Liver (tissue), 8 donors: ENCODE measurements at regions not wholly inside any gene's neighbourhood (a gene's known extent, or its start where the extent isn't known, plus 50 kb on each side); places are given as distances from the start of the nearest gene placed in this dataset.

Experiments
- DNase-seq: peaks from one replicate; pipeline ENCODE4 v3.0.0-alpha.2; 2017; ENCODE audit warnings: low spot score
- H3K27ac ChIP-seq, 2 donors: one replicate each; pipeline ENCODE4 v1.7.0; 2013; ENCODE audit warnings: inconsistent platforms in 2 of 2, low read length in 2 of 2, control low read depth in 1 of 2, low read depth in 1 of 2, mild to moderate bottlenecking in 1 of 2
- H3K27me3 ChIP-seq, 4 donors: one replicate each; pipeline versions ENCODE4 v1.6.1 to v1.7.0; 2013; ENCODE audit warnings: low read length in 3 of 4, inconsistent platforms in 1 of 4, mild to moderate bottlenecking in 1 of 4, moderate library complexity in 1 of 4; ENCODE audit not compliant: control insufficient read depth in 4 of 4, insufficient read depth in 4 of 4
- H3K36me3 ChIP-seq, 4 donors: one replicate each; pipeline versions ENCODE4 v1.6.1 to v1.7.0; 2013; ENCODE audit warnings: low read length in 3 of 4, mild to moderate bottlenecking in 3 of 4, low read depth in 1 of 4, moderate library complexity in 1 of 4; ENCODE audit not compliant: control insufficient read depth in 4 of 4, insufficient read depth in 3 of 4
- H3K4me1 ChIP-seq, 4 donors: one replicate each; pipeline versions ENCODE4 v1.6.1 to v1.7.0; 2013; ENCODE audit warnings: low read length in 3 of 4, mild to moderate bottlenecking in 3 of 4, moderate library complexity in 1 of 4; ENCODE audit not compliant: control insufficient read depth in 4 of 4, insufficient read depth in 4 of 4
- H3K4me3 ChIP-seq, 3 donors: one replicate each; pipeline versions ENCODE4 v1.6.1 to v1.7.0; 2013; ENCODE audit warnings: low read length in 3 of 3, control low read depth in 1 of 3, low read depth in 1 of 3, mild to moderate bottlenecking in 1 of 3
- H3K9ac ChIP-seq, 2 donors: one replicate each; pipeline ENCODE4 v1.7.0; 2013; ENCODE audit warnings: low read length in 2 of 2, mild to moderate bottlenecking in 2 of 2, moderate library complexity in 2 of 2, control low read depth in 1 of 2, low read depth in 1 of 2
- H3K9me3 ChIP-seq, 4 donors: one replicate each; pipeline versions ENCODE4 v1.6.1 to v1.7.0; 2013; ENCODE audit warnings: low read length in 3 of 4; ENCODE audit not compliant: control insufficient read depth in 4 of 4
- ATF3 ChIP-seq: IDR thresholded peaks from 2 replicates; pipeline ENCODE4 v1.6.1; 2016; ENCODE audit warnings: antibody characterized with exemption
- CTCF ChIP-seq: fragments of 150-350 bp; IDR thresholded peaks from 2 replicates; pipeline ENCODE4 v1.5.1; 2017; ENCODE audit warnings: improper control_type of control experiment, low read depth, low read length; ENCODE audit not compliant: missing input control
- EGR1 ChIP-seq, 2 donors: IDR thresholded peaks; 2 replicates each; pipeline ENCODE4 v1.6.1; 2016 to 2018; ENCODE audit warnings: antibody characterized with exemption in 2 of 2, low read depth in 2 of 2
- FOXA1 ChIP-seq: IDR thresholded peaks from 2 replicates; pipeline ENCODE4 v1.6.1; 2016; ENCODE audit warnings: antibody characterized with exemption
- FOXA2 ChIP-seq: IDR thresholded peaks from 2 replicates; pipeline ENCODE4 v1.6.1; 2016; ENCODE audit warnings: antibody characterized with exemption
- GABPA ChIP-seq, 2 donors: IDR thresholded peaks in 1 of 2; conservative IDR thresholded peaks in 1 of 2; 2 replicates each; pipeline ENCODE4 v1.6.1; 2016; ENCODE audit warnings: antibody characterized with exemption in 2 of 2, mild to moderate bottlenecking in 1 of 2, moderate library complexity in 1 of 2
- HNF4A ChIP-seq, 2 donors: conservative IDR thresholded peaks; 2 replicates each; pipeline ENCODE4 v1.6.1; 2016; ENCODE audit warnings: antibody characterized with exemption in 2 of 2, mild to moderate bottlenecking in 2 of 2
- HNF4G ChIP-seq: IDR thresholded peaks from 2 replicates; pipeline ENCODE4 v1.6.1; 2016; ENCODE audit warnings: antibody characterized with exemption
- JUND ChIP-seq, 2 donors: IDR thresholded peaks; 2 replicates each; pipeline ENCODE4 v1.6.1; 2016; ENCODE audit warnings: antibody characterized with exemption in 2 of 2
- REST ChIP-seq: IDR thresholded peaks from 2 replicates; pipeline ENCODE4 v1.6.1; 2016; ENCODE audit warnings: antibody characterized with exemption, mild to moderate bottlenecking
- SP1 ChIP-seq: IDR thresholded peaks from 2 replicates; pipeline ENCODE4 v1.6.1; 2018; ENCODE audit warnings: antibody characterized with exemption, mild to moderate bottlenecking
- TAF1 ChIP-seq: conservative IDR thresholded peaks from 2 replicates; pipeline ENCODE4 v1.6.1; 2016; ENCODE audit warnings: antibody characterized with exemption, mild to moderate bottlenecking
- YY1 ChIP-seq: IDR thresholded peaks from 2 replicates; pipeline ENCODE4 v1.6.1; 2016; ENCODE audit warnings: antibody characterized with exemption, mild to moderate bottlenecking
- ZBTB33 ChIP-seq: IDR thresholded peaks from 2 replicates; pipeline ENCODE4 v1.6.1; 2016; ENCODE audit warnings: antibody characterized with exemption
- WGBS: extraction: QIAGEN DNeasy Blood & Tissue Kit; methylation state at CpG from one replicate; pipeline ENCODE4 v1.1.7; 2013; 5-methylcytosine and 5-hydroxymethylcytosine counted together
- donor health status: healthy.
- donor health status: healthy.
- donor health status: healthy.
- donor health status: healthy.
- donor health status: healthy.

- Histone ChIP-seq H3K9me3 (peaks cover 1 to 9% (median 2%) of the 10 kb centered on the region in 4 donors), H3K4me3 (no peak overlapping the region), H3K27ac (no peak overlapping the region), H3K27me3 (no peaks in the 10 kb centered on the region), H3K4me1 (no peaks in the 10 kb centered on the region), H3K36me3 (no peaks in the 10 kb centered on the region), H3K9ac (no peak overlapping the region)
- TF ChIP-seq HNF4G = no peak
- no peak for TF ChIP-seq REST
- TF ChIP-seq SP1 = no peak
- TF ChIP-seq YY1 = no peak
- TF ChIP-seq ZBTB33 = no peak
- no peak for TF ChIP-seq GABPA (IDR thresholded peaks at IDR 0.05 in 1 of 2, conservative IDR thresholded peaks at IDR 0.05 in 1 of 2)
- TF ChIP-seq JUND (IDR thresholded peaks at IDR 0.05) = no peak
- TF ChIP-seq TAF1 = no peak
- no peak for TF ChIP-seq ATF3
- TF ChIP-seq CTCF = no peak
- no peak for TF ChIP-seq HNF4A (conservative IDR thresholded peaks at IDR 0.05)
- no peak for TF ChIP-seq FOXA2
- TF ChIP-seq EGR1 (IDR thresholded peaks at IDR 0.05; ENCODE audit: low read depth in 2 of 2) = no peak
- TF ChIP-seq FOXA1 = no peak
- WGBS = 83% methylated on average over 5 of the region's 5 CpGs
- DNase-seq = no peak
These were observed 499.5 kb upstream of the PROK2 start for GRCh38 chr3:72284471-72284870.

GRCh38 chr3:72282918-72283317, 498.0 kb upstream of the PROK2 start:
- H3K9ac ChIP-seq = no peak overlapping the region
- no peak overlapping the region for H3K4me3 ChIP-seq
- H3K9me3 ChIP-seq = peaks cover 1 to 9% (median 2%) of the 10 kb centered on the region in 4 donors
- no peak overlapping the region for H3K27ac ChIP-seq
- no peaks in the 10 kb centered on the region for H3K27me3 ChIP-seq
- TF ChIP-seq FOXA2 (no peak), YY1 (no peak), ATF3 (no peak)
- no peaks in the 10 kb centered on the region for H3K4me1 ChIP-seq
- 85% methylated on average over 3 of the region's 3 CpGs for WGBS
- H3K36me3 ChIP-seq = no peaks in the 10 kb centered on the region
- no peak for DNase-seq
